Pancreas (tissue), 10 donors: ENCODE measurements at regions not wholly inside any gene's neighbourhood (a gene's known extent, or its start where the extent isn't known, plus 50 kb on each side); places are given as distances from the start of the nearest gene placed in this dataset.

ENCODE experiments used
- ATAC-seq, 4 donors: fragments of 200-7000 bp; cut with Tn5 transposase; one replicate each; pipeline versions ENCODE4 v1.8.0 to v1.9.1; 2020; ENCODE audit warnings: mild to moderate bottlenecking in 4 of 4, moderate library complexity in 4 of 4
- DNase-seq, 6 donors: peaks; one replicate each; pipeline ENCODE4 v3.0.0-alpha.2; 2020
- FAIRE-seq: peaks from 2 replicates; lab custom pipeline; 2012; peaks lifted over from hg19 to GRCh38; lab: Jason Lieb, UNC
- H3K27ac ChIP-seq, 4 donors: fragments of 200-600 bp; sonication (generic); 1 replicate in 3 of 4; 2 replicates in 1 of 4; pipeline versions ENCODE4 v1.5.0 to v1.8.0; 2020
- H3K27me3 ChIP-seq, 4 donors: fragments of 200-600 bp; one replicate each; pipeline ENCODE4 v1.8.0; 2021
- H3K36me3 ChIP-seq, 3 donors: fragments of 200-600 bp; sonication (generic) in 1 of 3; one replicate each; pipeline versions ENCODE4 v1.5.0 to v1.8.0; 2020 to 2021
- H3K4me1 ChIP-seq, 3 donors: fragments of 200-600 bp; one replicate each; pipeline ENCODE4 v1.8.0; 2021
- H3K4me3 ChIP-seq, 4 donors: fragments of 200-600 bp; sonication (generic) in 2 of 4; one replicate each; pipeline versions ENCODE4 v1.5.0 to v1.8.0; 2020 to 2021
- H3K9me3 ChIP-seq, 4 donors: fragments of 200-600 bp; one replicate each; pipeline ENCODE4 v1.8.0; 2021
- WGBS, 2 donors: extraction: QIAGEN DNeasy Blood & Tissue Kit; methylation state at CpG; one replicate each; pipeline ENCODE4 v1.1.7; 2013; 5-methylcytosine and 5-hydroxymethylcytosine counted together
- intact Hi-C, 3 donors: fragments of 100-400 bp; cut with DNase I; formaldehyde crosslinking; loops; one replicate each; pipeline versions ENCODE4 v1.11.1 to v1.14.2; 2022
- TF ChIP-seq, protein P1 (sequence below), 4 donors: fragments of 200-600 bp; sonication (generic) in 3 of 4; IDR thresholded peaks; one replicate each; pipeline versions ENCODE4 v1.5.0 to v1.8.0; 2021; ENCODE audit warnings: antibody characterized with exemption in 4 of 4
- donor health status: healthy with polysubstance abuse.
- donor health status: DM: no; HTN: no; CAD: no; lungs with moderate emphysema.
- donor health status: DM: no; HTN: no; CAD: no.
- donor health status: control.
- donor health status: control.
- donor health status: Bipolar disorder and iron deficiency.
- donor health status: DM: yes; HTN: yes; CAD: no.
- donor health status: DM: no; HTN: no; CAD: no.
- donor health status: DM: no; HTN: no; CAD: no.
- donor health status: DM: yes; HTN: yes; CAD: no.

DNA sequence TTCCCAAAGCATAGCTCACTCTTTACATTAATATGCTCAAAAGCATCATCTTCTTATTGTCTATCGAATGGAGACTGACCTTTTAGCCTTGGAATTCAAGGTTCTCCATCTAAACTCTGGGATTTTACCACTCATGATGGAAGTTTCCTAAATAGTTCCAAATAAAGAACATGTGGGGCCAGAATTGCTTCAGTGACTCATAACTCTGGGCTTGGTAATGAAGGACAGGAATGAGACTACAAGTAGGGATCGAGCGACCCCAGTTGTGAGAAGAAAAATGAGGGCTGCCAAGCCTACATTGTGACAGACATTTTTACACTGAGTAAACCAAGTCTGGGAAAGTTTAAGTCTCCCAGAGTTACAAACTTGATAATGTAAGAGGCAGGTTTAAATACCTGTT lies 269.9 kb downstream of the CBLL2 start:
- TF ChIP-seq, protein P1, sequence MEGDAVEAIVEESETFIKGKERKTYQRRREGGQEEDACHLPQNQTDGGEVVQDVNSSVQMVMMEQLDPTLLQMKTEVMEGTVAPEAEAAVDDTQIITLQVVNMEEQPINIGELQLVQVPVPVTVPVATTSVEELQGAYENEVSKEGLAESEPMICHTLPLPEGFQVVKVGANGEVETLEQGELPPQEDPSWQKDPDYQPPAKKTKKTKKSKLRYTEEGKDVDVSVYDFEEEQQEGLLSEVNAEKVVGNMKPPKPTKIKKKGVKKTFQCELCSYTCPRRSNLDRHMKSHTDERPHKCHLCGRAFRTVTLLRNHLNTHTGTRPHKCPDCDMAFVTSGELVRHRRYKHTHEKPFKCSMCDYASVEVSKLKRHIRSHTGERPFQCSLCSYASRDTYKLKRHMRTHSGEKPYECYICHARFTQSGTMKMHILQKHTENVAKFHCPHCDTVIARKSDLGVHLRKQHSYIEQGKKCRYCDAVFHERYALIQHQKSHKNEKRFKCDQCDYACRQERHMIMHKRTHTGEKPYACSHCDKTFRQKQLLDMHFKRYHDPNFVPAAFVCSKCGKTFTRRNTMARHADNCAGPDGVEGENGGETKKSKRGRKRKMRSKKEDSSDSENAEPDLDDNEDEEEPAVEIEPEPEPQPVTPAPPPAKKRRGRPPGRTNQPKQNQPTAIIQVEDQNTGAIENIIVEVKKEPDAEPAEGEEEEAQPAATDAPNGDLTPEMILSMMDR (IDR thresholded peaks at IDR 0.05) = no peak
- intact Hi-C loops = no loop called here
- no peak for ATAC-seq
- H3K27me3 ChIP-seq = no peaks in the 10 kb centered on the region
- 62 to 77% methylated on average over 3 of the region's 3 CpGs for WGBS, 2 donors
- H3K36me3 ChIP-seq = no peaks in the 10 kb centered on the region
- no peaks in the 10 kb centered on the region for H3K9me3 ChIP-seq
- DNase-seq = no peak
- H3K27ac ChIP-seq = no peak overlapping the region
- no peak for FAIRE-seq
- H3K4me1 ChIP-seq = no peaks in the 10 kb centered on the region
- H3K4me3 ChIP-seq = no peak overlapping the region

DNA sequence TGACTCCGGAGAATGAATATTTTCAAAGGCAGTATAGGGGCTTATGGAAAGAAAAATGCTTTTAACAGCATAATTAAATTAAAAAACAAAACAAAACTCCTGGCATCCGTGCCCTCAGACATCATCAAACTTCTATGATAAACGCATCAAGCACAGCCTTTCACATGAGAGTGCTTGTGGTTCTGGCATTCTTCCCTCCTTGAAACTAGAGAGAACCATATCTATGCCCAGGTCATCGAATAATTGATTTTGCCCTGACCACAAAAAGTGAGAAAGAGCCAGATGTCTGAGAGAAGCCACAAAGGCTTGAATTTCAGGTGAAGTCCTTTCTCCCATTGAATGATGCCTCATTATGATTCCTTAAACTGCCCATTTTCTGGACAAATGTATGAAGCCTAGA lies 286.8 kb downstream of the CBLL2 start:
- Histone ChIP-seq H3K4me3 (no peak overlapping the region), H3K36me3 (no peaks in the 10 kb centered on the region), H3K27ac (no peak overlapping the region), H3K9me3 (no peaks in the 10 kb centered on the region), H3K4me1 (no peaks in the 10 kb centered on the region), H3K27me3 (peaks cover 0 to 8% (median 0%) of the 10 kb centered on the region in 4 donors)
- ATAC-seq (no peak), DNase-seq (no peak), FAIRE-seq (no peak)
- intact Hi-C loops = no loop called here
- 45 to 51% methylated on average over 4 of the region's 4 CpGs for WGBS, 2 donors
- TF ChIP-seq, protein P1 (IDR thresholded peaks at IDR 0.05) = no peak

DNA sequence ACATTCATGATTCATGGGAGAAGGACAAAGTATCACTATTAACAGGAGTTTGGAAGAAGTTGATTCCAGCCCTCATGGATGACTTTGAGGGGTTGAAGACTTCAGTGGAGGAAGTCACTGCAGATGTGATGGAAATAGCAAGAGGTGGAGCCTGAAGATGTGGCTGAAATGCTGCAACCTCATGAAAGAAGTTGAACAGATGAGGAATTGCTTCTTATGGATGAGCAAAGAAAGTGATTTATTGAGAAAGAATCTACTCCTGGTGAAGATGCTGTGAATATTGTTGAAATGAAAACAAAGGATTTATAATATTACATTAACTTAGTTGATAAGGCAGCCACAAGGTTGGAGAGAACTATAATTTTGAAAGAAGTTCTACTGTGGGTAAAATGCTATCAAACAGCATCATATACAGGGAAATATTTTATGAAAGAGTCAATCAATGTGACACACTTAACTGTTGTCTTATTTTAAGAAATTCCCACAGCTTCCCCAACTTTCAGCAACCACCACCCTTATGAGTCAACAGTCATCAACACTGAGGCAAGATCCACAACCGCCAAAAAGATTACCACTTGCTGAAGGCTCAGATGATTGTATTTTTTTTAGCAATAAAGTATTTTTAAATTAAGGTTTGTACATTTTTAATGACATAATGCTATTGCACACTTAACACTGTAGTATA lies 302.6 kb downstream of the CBLL2 start:
- TF ChIP-seq, protein P1 (IDR thresholded peaks at IDR 0.05) = no peak
- FAIRE-seq (no peak), DNase-seq (no peak), ATAC-seq (no peak)
- H3K9me3 ChIP-seq = no peaks in the 10 kb centered on the region
- H3K36me3 ChIP-seq = no peaks in the 10 kb centered on the region
- H3K27ac ChIP-seq = no peak overlapping the region
- 76 to 90% methylated on average over 1 of the region's 1 CpG for WGBS, 2 donors
- intact Hi-C loops = no loop called here
- H3K4me3 ChIP-seq = no peak overlapping the region
- H3K27me3 ChIP-seq = peaks cover 0 to 12% (median 0%) of the 10 kb centered on the region in 4 donors
- no peaks in the 10 kb centered on the region for H3K4me1 ChIP-seq

DNA sequence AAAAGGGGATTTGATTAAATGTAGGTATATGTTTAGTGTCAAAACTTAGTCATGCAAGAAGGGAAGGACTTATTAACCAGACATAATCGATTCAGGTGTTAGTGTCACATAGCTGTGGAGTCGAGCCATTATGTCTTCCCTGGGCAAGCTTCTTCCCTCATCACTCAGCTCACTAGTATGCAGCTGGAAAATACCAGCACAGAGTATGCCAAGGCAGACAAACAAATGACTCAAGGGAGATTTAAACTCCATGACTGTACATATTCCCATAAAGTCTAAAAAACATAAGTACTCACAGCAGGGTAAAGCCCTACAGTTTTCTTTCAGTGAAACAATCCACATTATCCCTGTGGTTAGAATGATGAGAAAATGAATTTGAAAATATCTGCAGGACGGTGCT lies 304.5 kb downstream of the CBLL2 start:
- Histone ChIP-seq H3K4me1 (no peaks in the 10 kb centered on the region), H3K27me3 (no peaks in the 10 kb centered on the region), H3K36me3 (no peaks in the 10 kb centered on the region), H3K27ac (no peak overlapping the region), H3K9me3 (no peaks in the 10 kb centered on the region), H3K4me3 (no peak overlapping the region)
- no peak for ATAC-seq
- WGBS, 2 donors = 42 to 46% methylated on average over 3 of the region's 3 CpGs
- intact Hi-C loops = no loop called here
- no peak for FAIRE-seq
- DNase-seq = no peak
- TF ChIP-seq, protein P1 (IDR thresholded peaks at IDR 0.05) = no peak

DNA sequence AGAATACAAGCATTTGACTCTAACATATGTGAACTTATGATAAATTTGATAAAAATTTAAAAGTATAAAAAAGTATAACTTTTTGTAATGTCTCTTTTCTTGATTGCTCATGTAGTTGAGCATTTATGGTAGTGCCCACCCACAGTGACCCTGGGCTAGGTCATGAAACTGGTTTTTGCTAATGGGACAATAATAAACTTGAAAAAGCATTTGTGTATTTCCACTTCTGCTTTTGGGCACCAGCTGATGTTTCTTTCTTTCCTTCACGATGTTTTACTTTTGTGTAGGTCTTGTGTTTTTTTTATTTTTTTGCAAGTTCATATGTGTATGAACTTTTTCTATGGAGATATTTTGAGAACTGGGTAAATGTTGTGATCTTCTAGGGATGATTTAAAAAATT lies 313.1 kb downstream of the CBLL2 start:
- H3K4me3 ChIP-seq = no peak overlapping the region
- H3K9me3 ChIP-seq = no peaks in the 10 kb centered on the region
- no peaks in the 10 kb centered on the region for H3K4me1 ChIP-seq
- 66 to 71% methylated on average over 1 of the region's 1 CpG for WGBS, 2 donors
- no peaks in the 10 kb centered on the region for H3K36me3 ChIP-seq
- H3K27ac ChIP-seq = no peak overlapping the region
- intact Hi-C loops = no loop called here
- TF ChIP-seq, protein P1 (IDR thresholded peaks at IDR 0.05) = no peak
- no peak for ATAC-seq
- FAIRE-seq = peak; percentile 13
- peaks cover 0 to 5% (median 0%) of the 10 kb centered on the region in 4 donors for H3K27me3 ChIP-seq
- DNase-seq = no peak
